ENCODE measurements at regions not wholly inside any gene's neighbourhood (a gene's known extent, or its start where the extent isn't known, plus 50 kb on each side); places are given as distances from the start of the nearest gene placed in this dataset.

DNA sequence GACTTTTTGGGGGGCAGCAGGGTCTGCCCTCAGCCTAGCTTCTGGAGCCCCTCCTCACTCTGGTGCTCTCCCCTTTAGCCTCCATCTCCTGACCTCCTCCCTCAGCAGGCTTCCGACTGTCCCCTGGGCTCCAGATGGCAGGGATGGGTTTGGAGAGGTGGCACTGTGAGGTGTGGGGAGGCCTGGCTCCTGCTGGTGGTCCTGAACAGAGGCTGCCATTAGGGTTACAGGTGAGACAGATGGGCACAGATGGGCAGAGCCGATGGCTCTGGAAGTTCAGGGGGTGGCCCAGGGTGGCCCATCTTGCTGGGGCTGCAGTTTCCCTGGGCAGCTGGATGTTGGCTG is 68.5 kb upstream of the BEGAIN start:
- Histone ChIP-seq H3K4me1 (ENCODE audit: control insufficient read depth, insufficient read depth, low read length) (peaks cover 8% of the 10 kb centered on the region; the same call in 1 of the 2 replicates), H3K27me3 (replicated peaks in 1 of 2; ENCODE audit: control insufficient read depth in 2 of 2, insufficient read depth in 2 of 2, low read length in 1 of 2) (no peaks in the 10 kb centered on the region; a peak in 2 of 4 replicates), H3K27ac (ENCODE audit: control insufficient read depth, insufficient read depth) (no peak overlapping the region), H3K36me3 (ENCODE audit: control insufficient read depth in 2 of 2, insufficient read depth in 2 of 2, low read length in 1 of 2) (no peaks in the 10 kb centered on the region), H3K79me2 (ENCODE audit: control insufficient read depth, insufficient read depth, low read length) (no peaks in the 10 kb centered on the region), H3K9me3 (replicated peaks; ENCODE audit: control insufficient read depth, insufficient read depth, low read length) (no peaks in the 10 kb centered on the region), H3K4me2 (ENCODE audit: control insufficient read depth, insufficient read depth) (no peak overlapping the region), H3K4me3 (no peak overlapping the region), H2AFZ (ENCODE audit: control insufficient read depth, low read depth, low read length) (no peak overlapping the region), H3K9ac (ENCODE audit: control insufficient read depth, insufficient read depth, low read length) (no peak overlapping the region), H4K20me1 (ENCODE audit: control insufficient read depth, insufficient read depth) (no peaks in the 10 kb centered on the region)
- intact Hi-C loops (cut with micrococcal nuclease; ENCODE audit: unreplicated experiment) (no loop called here), in situ Hi-C loops (cut with MboI) (no loop called here)
- TF ChIP-seq CBFB (IDR thresholded peaks at IDR 0.05; ENCODE audit: low read depth) (no peak), SMAD1 (IDR thresholded peaks at IDR 0.05; ENCODE audit: low read depth, partially characterized antibody) (no peak), ASH2L (IDR thresholded peaks at IDR 0.05; ENCODE audit: borderline replicate concordance, low read depth) (no peak), SMAD5 (IDR thresholded peaks at IDR 0.05; ENCODE audit: low read depth) (no peak), MXI1 (IDR thresholded peaks at IDR 0.05; ENCODE audit: low read depth, low read length) (no peak), PAX5 (IDR thresholded peaks at IDR 0.05; ENCODE audit: borderline replicate concordance, low read depth, low read length) (no peak), TCF3 (IDR thresholded peaks at IDR 0.05; ENCODE audit: borderline replicate concordance, insufficient read depth, low read depth, low read length) (no peak)
- TF ChIP-seq, protein P1, sequence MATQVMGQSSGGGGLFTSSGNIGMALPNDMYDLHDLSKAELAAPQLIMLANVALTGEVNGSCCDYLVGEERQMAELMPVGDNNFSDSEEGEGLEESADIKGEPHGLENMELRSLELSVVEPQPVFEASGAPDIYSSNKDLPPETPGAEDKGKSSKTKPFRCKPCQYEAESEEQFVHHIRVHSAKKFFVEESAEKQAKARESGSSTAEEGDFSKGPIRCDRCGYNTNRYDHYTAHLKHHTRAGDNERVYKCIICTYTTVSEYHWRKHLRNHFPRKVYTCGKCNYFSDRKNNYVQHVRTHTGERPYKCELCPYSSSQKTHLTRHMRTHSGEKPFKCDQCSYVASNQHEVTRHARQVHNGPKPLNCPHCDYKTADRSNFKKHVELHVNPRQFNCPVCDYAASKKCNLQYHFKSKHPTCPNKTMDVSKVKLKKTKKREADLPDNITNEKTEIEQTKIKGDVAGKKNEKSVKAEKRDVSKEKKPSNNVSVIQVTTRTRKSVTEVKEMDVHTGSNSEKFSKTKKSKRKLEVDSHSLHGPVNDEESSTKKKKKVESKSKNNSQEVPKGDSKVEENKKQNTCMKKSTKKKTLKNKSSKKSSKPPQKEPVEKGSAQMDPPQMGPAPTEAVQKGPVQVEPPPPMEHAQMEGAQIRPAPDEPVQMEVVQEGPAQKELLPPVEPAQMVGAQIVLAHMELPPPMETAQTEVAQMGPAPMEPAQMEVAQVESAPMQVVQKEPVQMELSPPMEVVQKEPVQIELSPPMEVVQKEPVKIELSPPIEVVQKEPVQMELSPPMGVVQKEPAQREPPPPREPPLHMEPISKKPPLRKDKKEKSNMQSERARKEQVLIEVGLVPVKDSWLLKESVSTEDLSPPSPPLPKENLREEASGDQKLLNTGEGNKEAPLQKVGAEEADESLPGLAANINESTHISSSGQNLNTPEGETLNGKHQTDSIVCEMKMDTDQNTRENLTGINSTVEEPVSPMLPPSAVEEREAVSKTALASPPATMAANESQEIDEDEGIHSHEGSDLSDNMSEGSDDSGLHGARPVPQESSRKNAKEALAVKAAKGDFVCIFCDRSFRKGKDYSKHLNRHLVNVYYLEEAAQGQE (IDR thresholded peaks at IDR 0.05; ENCODE audit: low read depth, low read length) = no peak
- CTCF ChIA-PET = interaction anchor here (1.3 to 5.0 kb wide), 3 partner anchors 10 to 272 kb away, joined by 4 to 85 read pairs (median 19); no protein-coding TSS in a partner anchor
- ATAC-seq (no peak), DNase-seq (ENCODE audit: low read depth, low spot score) (no peak), FAIRE-seq (no peak)
- POLR2A ChIA-PET = no interaction called here
- WGBS (ENCODE audit: insufficient coverage, insufficient replicate concordance, low lambda C conversion rate, missing lambda C conversion rate) = 61% methylated on average over 2 of the region's 2 CpGs
- SMC1A ChIA-PET (ENCODE audit: uncharacterized antibody, unreplicated experiment) = interaction anchor here (1.2 kb wide), 1 partner anchor 130 kb away, joined by 3 read pairs; no protein-coding TSS in a partner anchor
- RAD21 ChIA-PET (ENCODE audit: unreplicated experiment) = interaction anchor here (1.1 kb wide), 1 partner anchor 10 kb away, joined by 3 read pairs; no protein-coding TSS in a partner anchor
- no TSS peak for BruUV-seq (replicated peaks)
